Astrocyte of the hippocampus (primary cell): ENCODE measurements at regions not wholly inside any gene's neighbourhood (a gene's known extent, or its start where the extent isn't known, plus 50 kb on each side); places are given as distances from the start of the nearest gene placed in this dataset.
"Not testable (repeated sequence)": the region's sequence is repeated elsewhere in the genome, so short reads cannot be mapped to it uniquely, and the experiment has no call there.

Experiments used
- DNase-seq: peaks from one replicate; pipeline ENCODE4 v3.0.0; 2011; ENCODE audit warnings: low read depth, low spot score

DNA sequence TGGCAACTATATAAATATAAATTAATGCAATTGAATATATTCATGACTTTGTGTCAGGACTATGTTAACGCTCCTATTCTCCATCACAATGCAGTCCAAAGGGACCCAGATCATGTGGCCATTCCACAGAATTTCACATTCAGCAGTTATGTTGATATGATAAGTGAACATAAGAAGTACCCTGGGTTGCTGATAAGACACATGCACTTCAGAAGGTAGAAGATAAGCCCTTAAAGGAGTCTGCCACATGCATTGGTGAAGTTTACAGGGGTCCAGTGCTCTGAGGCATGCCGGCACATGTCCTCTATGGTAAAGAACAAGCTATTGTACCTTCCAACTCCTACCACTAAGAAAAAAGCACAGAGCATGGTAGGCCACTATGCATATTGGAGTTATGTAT, 76.4 kb downstream of the PHAX start:
- no peak for DNase-seq

GRCh38 chr5:126680191-126680817, 79.6 kb downstream of the PHAX start:
- peak; percentile 21 for DNase-seq

DNA sequence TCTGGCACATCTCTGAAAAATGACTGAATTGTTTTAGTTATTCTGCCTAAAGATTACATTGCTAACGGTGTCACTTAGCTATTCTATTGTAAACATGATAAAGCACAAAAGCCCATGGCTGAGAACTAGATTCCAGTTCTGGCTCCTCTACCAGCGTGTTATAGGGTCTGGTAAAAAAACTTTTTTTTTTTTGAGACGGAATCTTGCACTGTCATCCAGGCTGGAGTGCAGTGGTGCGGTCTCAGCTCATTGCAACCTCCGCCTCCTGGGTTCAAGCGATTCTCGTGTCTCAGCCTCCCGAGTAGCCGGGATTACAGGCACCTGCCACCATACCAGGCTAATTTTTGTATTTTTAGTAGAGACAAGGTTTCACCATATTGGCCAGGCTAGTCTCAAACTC, 80.6 kb downstream of the PHAX start:
- DNase-seq, result not testable (repeated sequence)

DNA sequence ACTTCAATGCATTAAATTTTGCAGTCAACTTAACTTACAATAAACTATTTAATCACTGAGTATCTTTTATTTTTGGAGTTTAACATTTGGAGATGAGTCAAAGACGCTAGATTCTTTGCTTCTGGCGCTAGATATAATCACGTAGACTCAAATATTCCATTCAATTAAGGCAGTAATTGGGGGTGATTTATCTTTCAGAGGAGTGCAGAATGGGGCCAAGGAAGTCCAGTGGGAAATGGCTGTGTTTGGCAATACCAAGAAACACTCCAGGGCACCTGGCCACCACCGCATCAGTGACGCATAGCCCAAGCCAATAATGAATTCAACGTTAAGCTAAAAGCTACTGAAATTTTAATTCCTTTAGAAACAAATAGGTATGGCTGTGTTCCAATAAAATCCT, 81.2 kb downstream of the PHAX start:
- no peak for DNase-seq

DNA sequence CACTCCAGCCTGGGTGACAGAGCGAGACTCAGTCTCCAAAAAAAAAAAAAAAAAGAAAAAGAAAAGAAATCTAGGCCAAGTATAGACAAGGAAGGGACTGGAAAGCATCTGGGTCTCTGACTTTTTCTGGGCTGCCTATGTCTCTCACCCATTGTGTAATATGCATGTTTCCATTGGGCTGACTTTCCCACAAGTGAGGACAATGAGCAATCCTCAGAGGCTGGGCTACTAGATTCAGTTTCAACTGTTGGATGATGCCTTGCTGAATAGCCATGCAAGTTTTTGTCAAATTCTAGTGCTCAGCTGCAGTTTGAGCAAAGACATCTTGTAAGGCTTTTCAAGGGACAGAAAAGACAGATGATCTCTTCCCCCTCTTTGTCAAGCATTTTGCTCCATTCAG, 82.1 kb downstream of the PHAX start:
- no peak for DNase-seq

DNA sequence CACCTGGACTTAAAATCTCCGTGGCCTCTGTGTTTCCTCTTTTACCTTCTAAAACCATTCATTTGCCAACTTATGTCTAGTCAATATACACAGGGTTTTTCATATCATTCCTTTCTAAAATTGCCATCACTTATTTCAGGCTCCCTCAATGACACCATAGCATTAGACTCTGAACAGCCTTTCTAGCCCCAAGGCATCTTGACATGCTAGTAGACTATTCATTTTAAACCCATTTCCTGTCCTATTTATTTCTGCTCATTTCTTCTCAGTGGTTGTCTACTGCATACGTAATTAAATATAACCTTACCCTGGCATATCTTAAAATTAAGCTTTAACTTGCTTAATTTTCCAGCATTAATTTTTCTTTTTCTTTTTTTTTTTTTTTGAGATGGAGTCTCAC, 83.2 kb downstream of the PHAX start:
- DNase-seq, result no peak

DNA sequence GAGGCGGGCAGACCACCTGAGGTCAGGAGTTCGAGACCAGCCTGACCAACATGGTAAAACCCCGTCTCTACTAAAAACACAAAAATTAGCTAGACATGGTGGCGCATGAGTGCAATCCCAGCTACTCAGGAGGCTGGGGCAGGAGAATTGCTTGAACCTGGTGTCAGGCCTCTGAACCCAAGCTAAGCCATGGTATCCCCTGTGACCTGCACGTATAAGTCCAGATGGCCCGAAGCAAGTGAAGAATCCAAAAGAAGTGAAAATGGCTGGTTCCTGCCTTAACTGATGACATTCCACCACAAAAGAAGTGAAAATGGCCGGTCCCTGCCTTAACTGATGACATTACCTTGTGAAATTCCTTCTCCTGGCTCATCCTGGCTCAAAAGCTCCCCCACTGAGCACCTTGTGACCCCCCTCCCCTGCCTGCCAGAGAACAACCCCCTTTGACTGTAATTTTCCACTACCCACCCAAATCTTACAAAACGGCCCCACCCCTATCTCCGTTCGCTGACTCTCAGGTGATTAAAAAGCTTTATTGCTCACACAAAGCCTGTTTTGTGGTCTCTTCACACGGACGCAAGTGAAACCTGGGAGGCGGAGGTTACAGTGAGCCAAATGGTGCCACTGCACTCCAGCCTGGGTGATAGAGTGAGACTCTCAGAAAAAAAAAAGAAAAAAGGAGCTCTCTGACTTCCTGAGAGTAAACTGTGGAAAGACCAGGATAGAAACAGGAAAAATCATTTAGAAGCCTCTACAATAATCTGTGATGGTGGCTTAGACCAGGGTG, 84.1 kb downstream of the PHAX start:
- DNase-seq, result not testable (repeated sequence)

- DNase-seq, result no peak
These were observed 85.8 kb downstream of the PHAX start for GRCh38 chr5:126686451-126687126.

GRCh38 chr5:126692971-126693370, 84.0 kb upstream of the LMNB1 start:
- no peak for DNase-seq

- no peak for DNase-seq
These were observed 83.1 kb upstream of the LMNB1 start for GRCh38 chr5:126693806-126694205.

- peak; percentile 28 for DNase-seq
These were observed 82.5 kb upstream of the LMNB1 start for GRCh38 chr5:126694403-126694802.

GRCh38 chr5:126695091-126695490, 81.8 kb upstream of the LMNB1 start:
- DNase-seq, result no peak

GRCh38 chr5:126707080-126707479, 69.9 kb upstream of the LMNB1 start:
- DNase-seq, result no peak

DNA sequence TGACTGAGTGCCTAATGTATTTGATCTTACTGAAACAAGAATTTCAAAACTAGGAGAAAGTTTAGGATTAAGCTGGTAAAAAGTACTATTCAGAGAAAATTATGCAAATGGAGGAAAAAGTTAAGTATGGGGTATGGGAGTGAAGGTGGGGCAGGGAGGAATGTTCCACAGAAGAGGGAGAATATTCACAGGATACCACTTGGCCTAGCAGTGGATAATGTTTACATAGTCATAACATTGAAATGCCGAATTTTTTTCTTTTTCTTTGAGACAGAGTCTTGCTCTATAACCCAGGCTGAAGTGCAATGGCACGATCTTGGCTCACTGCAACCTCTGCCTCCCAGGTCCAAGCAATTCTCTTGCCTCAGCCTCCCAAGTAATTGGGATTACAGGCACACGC, 61.2 kb upstream of the LMNB1 start:
- no peak for DNase-seq

GRCh38 chr5:126716861-126717260, 60.1 kb upstream of the LMNB1 start:
- DNase-seq, result no peak

DNA sequence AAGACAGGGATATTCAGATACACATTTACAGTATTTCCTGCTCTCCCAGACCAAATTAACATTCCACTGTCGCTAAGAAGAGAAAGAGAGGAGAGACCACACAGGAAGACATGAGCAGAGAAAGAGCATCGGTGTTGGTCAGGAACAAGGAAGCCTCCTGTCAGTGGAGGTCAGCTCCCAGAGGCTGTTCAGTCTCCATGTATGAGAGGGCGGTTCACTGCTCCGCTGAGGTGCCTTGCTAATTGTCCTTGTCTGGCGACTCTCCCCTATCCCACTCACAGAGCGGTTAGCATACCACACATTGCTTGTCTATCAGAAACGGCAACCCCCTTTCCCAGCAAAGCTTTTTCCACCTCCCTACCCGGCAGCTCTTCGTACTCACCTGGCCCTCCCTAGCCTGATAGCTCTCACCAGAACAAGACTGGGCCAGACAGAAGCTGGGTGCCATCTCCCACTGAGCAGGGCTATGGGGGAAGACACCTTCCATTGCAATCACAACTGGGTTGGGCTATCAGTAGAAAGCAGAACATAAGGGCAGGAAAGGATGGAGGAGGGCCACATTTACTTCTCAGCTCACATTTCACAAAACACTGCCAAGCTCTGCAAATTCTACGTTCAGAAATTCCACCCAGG, 58.6 kb upstream of the LMNB1 start:
- DNase-seq, result peak; percentile 48

DNA sequence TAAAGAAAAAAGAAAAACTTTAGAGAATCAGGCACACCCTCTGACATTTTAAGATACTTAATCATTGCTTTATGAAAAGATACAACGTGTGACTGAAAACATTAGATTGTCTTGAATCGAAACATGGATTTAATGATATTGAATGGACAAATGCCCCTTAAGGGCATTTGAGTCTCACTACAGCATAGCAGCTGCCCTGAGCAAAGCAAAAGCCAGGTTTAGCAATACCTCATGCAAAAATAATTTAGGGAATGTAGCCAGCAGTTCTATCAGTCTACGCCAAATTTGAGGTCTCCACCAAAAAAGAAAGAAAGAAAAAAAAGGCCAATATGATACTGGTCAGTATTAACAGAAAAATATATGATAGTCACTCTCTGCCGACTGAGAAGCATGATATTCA, 56.6 kb upstream of the LMNB1 start:
- no peak for DNase-seq

- DNase-seq, result no peak
These were observed 53.3 kb upstream of the LMNB1 start for GRCh38 chr5:126723643-126724042.
